Loucy (cell line): ENCODE measurements at regions not wholly inside any gene's neighbourhood (a gene's known extent, or its start where the extent isn't known, plus 50 kb on each side); places are given as distances from the start of the nearest gene placed in this dataset.

ENCODE experiments used
- H2AFZ ChIP-seq: fragments of 200-600 bp; sonication (generic); 2 replicates; pipeline ENCODE4 v1.6.0; 2016; ENCODE audit warnings: antibody characterized with exemption, mild to moderate bottlenecking, low read length, moderate library complexity
- H3F3A ChIP-seq: fragments of 200-600 bp; 2 replicates; pipeline ENCODE4 v1.6.0; 2016; ENCODE audit warnings: antibody characterized with exemption, low read depth, mild to moderate bottlenecking
- H3K27me3 ChIP-seq: fragments of 200-600 bp; sonication (generic); 2 replicates; pipeline ENCODE4 v1.6.1; 2014; ENCODE audit warnings: low read length, mild to moderate bottlenecking; ENCODE audit not compliant: insufficient read depth, poor library complexity, severe bottlenecking
- H3K36me3 ChIP-seq: fragments of 200-600 bp; sonication (generic); 2 replicates; pipeline ENCODE4 v1.6.1; 2016; ENCODE audit warnings: low read length; ENCODE audit not compliant: insufficient read depth
- H3K4me1 ChIP-seq: fragments of 200-600 bp; sonication (generic); 2 replicates; pipeline ENCODE4 v1.5.1; 2014; ENCODE audit warnings: low read length, mild to moderate bottlenecking; ENCODE audit not compliant: insufficient read depth, poor library complexity, severe bottlenecking
- H3K4me2 ChIP-seq: fragments of 200-600 bp; sonication (generic); 2 replicates; pipeline ENCODE4 v1.6.0; 2014; ENCODE audit warnings: antibody characterized with exemption, low read length, low read depth, mild to moderate bottlenecking; ENCODE audit not compliant: poor library complexity, severe bottlenecking
- H3K4me3 ChIP-seq: fragments of 200-600 bp; sonication (generic); 2 replicates; pipeline ENCODE4 v1.5.1; 2014; ENCODE audit warnings: low read length, mild to moderate bottlenecking, mixed read lengths; ENCODE audit not compliant: poor library complexity, severe bottlenecking
- H3K79me2 ChIP-seq: fragments of 200-600 bp; sonication (generic); 2 replicates; pipeline ENCODE4 v1.6.1; 2014; ENCODE audit warnings: low read length; ENCODE audit not compliant: insufficient read depth
- H3K9ac ChIP-seq: fragments of 200-600 bp; sonication (generic); 2 replicates; pipeline ENCODE4 v1.6.0; 2014; ENCODE audit warnings: mild to moderate bottlenecking, low read depth, low read length, moderate library complexity; ENCODE audit not compliant: poor library complexity, severe bottlenecking
- H3K9me2 ChIP-seq: fragments of 200-600 bp; sonication (generic); replicated peaks from 2 replicates; pipeline ENCODE4 v1.6.1; 2016; ENCODE audit warnings: low read depth, low read length, mixed read lengths
- H3K9me3 ChIP-seq: fragments of 200-600 bp; sonication (generic); 2 replicates; pipeline ENCODE4 v1.6.1; 2014; ENCODE audit warnings: mild to moderate bottlenecking, antibody characterized with exemption, low read length, low read depth; ENCODE audit not compliant: insufficient read depth
- H4K20me1 ChIP-seq: fragments of 200-600 bp; sonication (generic); 2 replicates; pipeline ENCODE4 v1.6.0; 2014; ENCODE audit warnings: antibody characterized with exemption, low read length, mild to moderate bottlenecking; ENCODE audit not compliant: insufficient read depth, poor library complexity, severe bottlenecking
- EZH2phosphoT487 ChIP-seq: fragments of 200-600 bp; IDR thresholded peaks from 2 replicates; pipeline ENCODE4 v1.6.1; 2018; ENCODE audit warnings: antibody characterized with exemption, mild to moderate bottlenecking, moderate library complexity, borderline replicate concordance
- TF ChIP-seq, protein P1 (sequence below): fragments of 200-600 bp; sonication (generic); conservative IDR thresholded peaks from 2 replicates; pipeline ENCODE4 v1.5.1; 2014; ENCODE audit warnings: mild to moderate bottlenecking, antibody characterized with exemption, low read length

DNA sequence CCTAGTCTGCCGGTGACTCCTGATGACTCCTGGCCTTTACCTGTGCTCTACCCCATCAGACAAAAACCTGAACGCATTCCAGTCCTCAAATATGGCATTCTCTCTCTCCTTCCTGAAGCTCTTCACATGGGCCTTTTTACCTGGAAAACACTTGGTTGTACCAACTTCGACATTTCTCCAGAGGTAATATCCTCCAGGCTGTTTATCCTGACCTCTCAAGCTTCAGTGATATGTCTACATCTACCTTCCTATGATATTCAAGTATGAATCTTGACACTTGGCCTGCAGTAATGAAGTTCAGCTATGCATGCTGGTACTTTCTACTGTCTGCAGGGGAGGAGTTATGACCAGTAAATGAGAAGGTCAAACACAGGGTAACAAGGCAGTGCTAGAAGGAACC, 901.8 kb downstream of the VRK1 start:
- Histone ChIP-seq H3K4me1 (no peaks in the 10 kb centered on the region), H3K9ac (no peak overlapping the region), H2AFZ (no peak overlapping the region), H4K20me1 (no peaks in the 10 kb centered on the region), H3K4me2 (no peak overlapping the region), H3K79me2 (no peaks in the 10 kb centered on the region), H3K9me3 (no peaks in the 10 kb centered on the region; the same call in 1 of the 2 replicates), H3K36me3 (no peaks in the 10 kb centered on the region), H3K9me2 (no peaks in the 10 kb centered on the region), H3K27me3 (no peaks in the 10 kb centered on the region), H3K4me3 (no peak overlapping the region), H3F3A (no peaks in the 10 kb centered on the region)
- TF ChIP-seq, protein P1, sequence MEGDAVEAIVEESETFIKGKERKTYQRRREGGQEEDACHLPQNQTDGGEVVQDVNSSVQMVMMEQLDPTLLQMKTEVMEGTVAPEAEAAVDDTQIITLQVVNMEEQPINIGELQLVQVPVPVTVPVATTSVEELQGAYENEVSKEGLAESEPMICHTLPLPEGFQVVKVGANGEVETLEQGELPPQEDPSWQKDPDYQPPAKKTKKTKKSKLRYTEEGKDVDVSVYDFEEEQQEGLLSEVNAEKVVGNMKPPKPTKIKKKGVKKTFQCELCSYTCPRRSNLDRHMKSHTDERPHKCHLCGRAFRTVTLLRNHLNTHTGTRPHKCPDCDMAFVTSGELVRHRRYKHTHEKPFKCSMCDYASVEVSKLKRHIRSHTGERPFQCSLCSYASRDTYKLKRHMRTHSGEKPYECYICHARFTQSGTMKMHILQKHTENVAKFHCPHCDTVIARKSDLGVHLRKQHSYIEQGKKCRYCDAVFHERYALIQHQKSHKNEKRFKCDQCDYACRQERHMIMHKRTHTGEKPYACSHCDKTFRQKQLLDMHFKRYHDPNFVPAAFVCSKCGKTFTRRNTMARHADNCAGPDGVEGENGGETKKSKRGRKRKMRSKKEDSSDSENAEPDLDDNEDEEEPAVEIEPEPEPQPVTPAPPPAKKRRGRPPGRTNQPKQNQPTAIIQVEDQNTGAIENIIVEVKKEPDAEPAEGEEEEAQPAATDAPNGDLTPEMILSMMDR: no peak
- no peak for TF ChIP-seq EZH2phosphoT487

GRCh38 chr14:97703006-97703760, 906.0 kb downstream of the VRK1 start:
- Histone ChIP-seq H3K4me1 (peaks cover 37% of the 10 kb centered on the region), H3K9me2 (no peaks in the 10 kb centered on the region), H3K4me2 (no peak overlapping the region), H2AFZ (no peak overlapping the region), H3K9ac (no peak overlapping the region), H3K4me3 (no peak overlapping the region), H3K79me2 (no peaks in the 10 kb centered on the region), H4K20me1 (no peaks in the 10 kb centered on the region), H3K9me3 (no peaks in the 10 kb centered on the region; the same call in 1 of the 2 replicates), H3K36me3 (no peaks in the 10 kb centered on the region), H3F3A (0 out of 2 replicates have a peak, but pooled peaks cover 5% of the 10 kb centered on the region), H3K27me3 (no peaks in the 10 kb centered on the region)
- TF ChIP-seq, protein P1: no peak
- no peak for TF ChIP-seq EZH2phosphoT487

GRCh38 chr14:97704316-97704885, 907.2 kb downstream of the VRK1 start:
- Histone ChIP-seq H3K9ac (no peak overlapping the region), H3K4me3 (no peak overlapping the region), H3K79me2 (no peaks in the 10 kb centered on the region), H3K9me3 (no peaks in the 10 kb centered on the region; the same call in 1 of the 2 replicates), H3K36me3 (no peaks in the 10 kb centered on the region), H3K4me1 (peaks cover 45% of the 10 kb centered on the region), H3K9me2 (no peaks in the 10 kb centered on the region), H2AFZ (no peak overlapping the region), H3K27me3 (no peaks in the 10 kb centered on the region), H3F3A (0 out of 2 replicates have a peak, but pooled peaks cover 5% of the 10 kb centered on the region), H3K4me2 (no peak overlapping the region), H4K20me1 (no peaks in the 10 kb centered on the region)
- TF ChIP-seq, protein P1: no peak
- no peak for TF ChIP-seq EZH2phosphoT487
